GM21390 (cell line): ENCODE measurements at regions not wholly inside any gene's neighbourhood (a gene's known extent, or its start where the extent isn't known, plus 50 kb on each side); places are given as distances from the start of the nearest gene placed in this dataset.
"Not testable (repeated sequence)": the region's sequence is repeated elsewhere in the genome, so short reads cannot be mapped to it uniquely, and the experiment has no call there.

ENCODE experiments used
- ATAC-seq: cut with Tn5 transposase; IDR thresholded peaks from one replicate; pipeline ENCODE4 v1.9.1; 2021; ENCODE audit not compliant: unreplicated experiment

DNA sequence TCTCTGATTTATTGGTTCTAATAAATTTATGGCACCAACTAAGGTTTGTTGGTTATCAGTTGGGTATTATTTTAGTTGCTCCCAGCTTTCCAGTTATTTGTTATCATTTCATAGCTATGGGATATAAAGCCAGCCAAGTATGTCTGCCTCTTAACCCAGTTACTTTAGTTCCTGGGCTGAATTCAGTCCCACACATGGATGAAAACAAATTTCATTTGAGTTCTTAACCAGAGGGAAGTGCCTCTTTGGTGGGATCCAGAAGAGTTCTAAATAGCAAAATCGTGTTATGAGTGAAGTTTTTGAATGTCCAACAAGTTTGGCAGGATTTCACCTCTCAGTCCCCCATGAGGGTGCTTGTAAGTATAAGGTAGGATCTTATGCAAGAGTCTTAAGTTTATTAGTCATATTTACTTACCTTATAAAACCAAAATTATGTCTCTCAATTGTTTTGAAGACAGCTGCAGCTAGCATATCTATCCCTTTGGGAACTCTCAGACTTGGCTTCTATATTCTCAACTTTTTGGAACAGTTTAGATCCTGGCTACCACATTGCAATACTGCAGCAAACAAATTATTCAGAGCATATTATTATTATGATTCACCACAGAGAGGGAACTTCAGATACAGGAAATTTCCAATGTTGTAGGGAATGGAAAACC, 683.6 kb downstream of the BCKDHB start:
- no peak for ATAC-seq

DNA sequence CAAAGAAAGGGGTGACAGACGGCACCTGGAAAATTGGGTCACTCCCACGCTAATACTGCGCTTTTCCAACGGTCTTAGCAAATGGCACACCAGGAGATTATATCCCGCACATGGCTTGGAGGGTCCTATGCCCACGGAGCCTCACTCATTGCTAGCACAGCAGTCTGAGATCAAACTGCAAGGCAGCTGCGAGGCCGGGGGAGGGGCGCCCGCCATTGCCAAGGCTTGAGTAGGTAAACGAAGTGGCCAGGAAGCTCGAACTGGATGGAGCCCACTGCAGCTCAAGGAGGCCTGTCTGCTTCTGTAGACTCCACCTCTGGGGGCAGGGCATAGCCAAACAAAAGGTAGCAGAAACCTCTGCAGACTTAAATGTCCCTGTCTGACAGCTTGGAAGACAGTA, 676.8 kb downstream of the BCKDHB start:
- not testable (repeated sequence) for ATAC-seq

DNA sequence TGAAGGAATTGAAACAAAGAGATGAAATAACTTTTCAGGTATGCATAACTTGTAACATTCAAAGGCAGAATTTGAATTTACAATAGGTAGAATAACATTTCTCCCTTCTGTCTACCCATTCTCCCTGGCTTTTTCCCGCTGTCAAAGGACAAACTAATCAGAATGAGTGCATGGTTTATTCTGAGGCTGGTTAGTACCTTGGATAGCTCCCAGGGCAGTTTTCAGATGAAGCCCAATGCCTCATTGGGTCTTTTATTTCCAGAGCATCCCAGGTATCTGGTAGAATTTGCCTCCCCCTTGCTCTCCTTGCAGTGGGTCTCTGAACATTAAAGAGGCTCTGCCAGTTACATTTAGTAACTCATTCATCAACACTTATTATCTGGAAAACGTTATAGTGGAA, 665.5 kb downstream of the BCKDHB start:
- ATAC-seq: no peak

DNA sequence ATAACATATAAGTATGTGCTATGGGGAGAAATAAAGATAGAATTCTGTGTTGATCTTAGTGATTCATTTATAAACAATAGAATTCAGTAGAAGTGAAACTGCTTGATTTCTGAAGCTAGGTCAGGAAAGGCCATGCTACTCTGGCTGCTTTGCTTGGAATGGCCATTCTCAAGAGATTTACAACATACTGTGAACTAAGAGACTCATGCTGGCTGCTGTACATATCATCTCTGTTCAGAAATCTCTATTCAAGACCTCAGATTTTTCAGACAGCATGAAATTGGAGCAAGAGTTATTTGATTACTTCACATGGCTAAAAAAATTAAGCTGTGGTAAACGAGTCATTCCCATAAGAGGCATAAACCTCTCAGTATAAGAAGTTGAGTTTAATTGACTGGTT, 662.6 kb downstream of the BCKDHB start:
- ATAC-seq: no peak

DNA sequence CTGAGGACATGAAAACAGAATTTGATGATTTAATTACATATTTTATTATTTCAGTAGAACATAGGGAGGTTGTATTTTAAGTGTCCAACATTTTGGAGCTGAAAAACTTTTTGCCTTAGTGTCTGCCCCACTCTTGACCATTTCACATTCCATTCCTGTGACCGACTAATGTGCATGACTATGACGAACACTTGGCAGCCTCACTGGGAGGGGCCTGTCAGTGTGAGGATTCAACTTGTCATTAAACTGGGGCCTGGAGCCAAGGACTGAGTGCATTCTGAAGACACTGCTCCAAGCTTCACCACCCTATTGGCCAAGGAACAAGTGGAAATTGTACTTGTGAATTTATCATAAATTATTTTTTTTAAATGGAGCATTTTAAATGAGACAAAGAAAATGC, 661.3 kb downstream of the BCKDHB start:
- ATAC-seq: no peak

DNA sequence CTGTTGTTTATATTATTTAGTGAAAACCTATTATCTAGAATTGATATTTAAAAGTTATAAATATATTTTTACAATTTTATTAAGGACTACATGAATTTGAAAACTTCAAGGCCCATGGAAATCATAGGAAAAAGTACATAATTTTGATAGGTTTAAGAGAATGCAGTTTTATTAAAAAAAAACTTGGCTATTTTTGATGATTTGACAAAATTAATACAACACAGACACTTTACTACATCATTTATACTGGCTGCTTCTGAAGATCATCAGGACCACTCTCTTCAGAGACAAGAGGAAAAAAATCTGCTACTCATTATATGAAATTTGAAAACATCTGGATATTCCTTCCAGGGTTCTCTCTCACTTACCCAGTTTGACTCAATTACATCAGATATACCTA, 637.7 kb downstream of the BCKDHB start:
- no peak for ATAC-seq

DNA sequence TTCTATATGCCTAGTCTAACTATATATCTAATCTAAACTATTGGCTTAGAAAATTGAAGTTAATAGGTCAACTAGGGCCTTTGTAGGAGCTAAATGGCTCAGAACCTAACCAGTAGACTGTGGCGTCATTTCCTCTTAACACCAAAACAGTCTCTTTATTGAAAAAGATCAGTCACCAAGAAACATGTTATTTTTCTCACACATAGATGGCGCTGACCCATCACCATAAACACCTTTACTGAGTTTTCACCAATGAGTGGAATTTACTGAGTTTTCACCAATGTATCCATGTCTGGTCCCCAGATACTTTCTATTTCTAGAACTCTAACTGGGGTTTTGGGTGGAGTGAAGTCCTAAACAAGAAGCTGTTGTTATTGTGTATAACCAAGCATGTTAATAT, 636.0 kb downstream of the BCKDHB start:
- ATAC-seq: no peak

DNA sequence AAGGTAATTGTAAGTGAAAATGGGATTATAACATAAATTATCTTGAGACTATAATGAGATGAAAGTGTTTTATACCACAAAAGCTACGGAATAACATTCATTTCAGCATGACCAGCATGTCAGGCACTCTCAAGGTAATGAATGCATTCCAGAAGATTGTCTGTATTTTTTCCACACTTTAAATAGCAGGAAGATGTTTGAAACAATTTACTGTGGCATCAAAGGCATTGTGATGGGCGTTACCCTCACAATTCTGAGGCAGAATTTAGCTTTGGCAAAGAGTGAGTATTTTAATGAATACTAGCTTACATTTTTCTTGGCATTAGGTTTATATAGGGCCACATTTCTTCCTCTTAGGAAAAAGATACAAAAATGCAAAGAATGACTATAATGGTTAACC, 627.2 kb downstream of the BCKDHB start:
- ATAC-seq: no peak

DNA sequence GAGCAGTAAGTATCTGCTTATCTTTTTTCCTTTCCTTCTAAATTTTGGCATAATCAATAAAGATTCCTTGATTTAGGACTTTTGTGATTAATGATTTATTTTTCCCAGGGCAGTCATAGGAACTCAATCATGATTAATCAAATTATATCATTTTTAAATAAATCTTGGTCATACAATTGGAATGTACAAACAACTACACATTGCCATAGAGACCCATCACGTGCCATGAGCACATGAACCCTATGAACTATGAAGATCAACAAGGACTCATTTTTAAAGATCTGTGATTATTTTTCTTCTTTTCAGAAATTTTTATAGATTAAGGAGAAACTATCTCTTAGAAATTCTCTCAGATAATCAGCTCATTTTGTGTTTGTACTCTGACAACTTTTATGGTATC, 622.4 kb downstream of the BCKDHB start:
- ATAC-seq: no peak

DNA sequence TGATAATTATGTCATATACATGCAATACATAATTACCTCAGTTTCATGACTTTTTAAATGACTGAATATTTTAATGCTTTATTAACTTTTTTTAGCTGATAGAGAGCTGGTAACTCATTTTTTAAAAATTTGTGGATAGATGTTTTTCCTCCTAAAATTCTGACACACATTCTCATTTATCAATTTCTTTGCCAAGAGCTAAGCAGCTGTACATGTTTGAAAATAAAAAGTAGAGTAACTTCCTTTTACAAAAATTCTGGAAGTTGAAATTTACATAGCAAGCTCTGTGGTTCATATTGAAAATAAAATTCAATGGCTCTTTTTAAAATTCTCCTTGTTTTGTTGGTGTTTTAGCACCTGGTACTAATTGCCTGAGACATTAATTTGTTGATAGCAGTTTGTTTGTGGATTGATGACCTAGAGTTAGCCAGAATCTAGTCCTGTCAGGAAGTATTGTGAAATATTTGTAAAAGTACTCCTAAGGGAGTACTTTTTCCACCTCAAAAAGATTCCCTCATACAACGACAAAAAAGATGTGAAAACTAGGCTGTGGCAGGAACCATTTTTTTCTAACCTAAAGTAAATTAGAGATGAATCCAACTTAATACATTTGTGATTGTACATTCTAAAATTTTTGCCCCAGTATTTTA, 621.8 kb downstream of the BCKDHB start:
- no peak for ATAC-seq

DNA sequence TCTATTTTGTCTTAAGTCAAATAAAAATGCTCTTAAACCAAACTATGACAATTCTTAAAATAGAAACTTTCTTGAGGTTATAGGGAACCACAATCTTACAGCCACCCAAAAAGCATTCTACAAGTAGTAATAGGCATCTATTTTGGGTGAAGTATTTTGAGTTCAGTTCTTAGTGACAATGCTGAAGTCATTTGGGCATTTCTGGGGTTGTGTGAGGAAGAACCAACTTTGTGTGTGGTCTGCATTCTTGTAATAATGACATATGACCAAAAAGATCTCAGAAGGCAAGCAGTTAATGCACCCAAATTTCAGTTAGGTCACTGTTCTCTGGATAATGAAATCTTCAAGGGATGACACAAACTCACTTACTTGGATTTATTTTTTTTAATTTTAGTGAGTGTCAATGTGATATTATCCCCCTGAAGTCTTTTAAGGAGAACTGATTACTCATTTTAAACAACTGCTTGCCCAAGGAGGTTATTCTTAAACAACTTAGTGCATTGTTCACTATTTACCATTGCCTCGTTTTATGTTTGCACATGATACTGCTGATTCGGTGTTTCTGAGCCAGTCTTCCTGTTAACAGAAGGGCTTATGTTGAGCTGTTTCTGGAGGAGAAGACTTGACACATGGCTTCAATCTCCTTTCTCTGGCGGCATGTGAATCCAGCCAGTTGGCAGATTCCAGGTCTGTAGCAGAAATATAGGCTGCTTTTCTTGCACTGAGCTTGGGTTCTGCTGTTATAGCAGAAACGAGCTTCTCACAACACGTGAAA, 618.9 kb downstream of the BCKDHB start:
- ATAC-seq: no peak

DNA sequence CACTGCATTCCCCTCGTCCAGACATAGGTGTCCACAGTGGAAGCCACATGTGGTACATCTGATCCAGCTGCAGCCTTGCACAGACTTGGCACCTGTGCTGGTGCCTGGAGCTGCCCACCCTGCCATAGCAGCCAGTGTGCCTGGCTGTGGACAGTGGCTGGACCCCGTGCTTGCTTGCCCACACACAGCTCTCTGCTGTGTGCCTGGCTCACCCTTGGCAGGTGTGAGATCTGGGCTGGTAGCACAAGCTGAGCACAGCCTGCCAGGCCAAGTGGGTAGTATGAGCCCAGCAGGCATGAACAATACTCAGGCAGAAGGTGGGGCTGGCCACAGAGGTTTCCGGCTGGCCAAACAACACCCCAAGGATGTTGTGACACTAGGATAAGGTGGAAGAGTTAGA, 614.4 kb downstream of the BCKDHB start:
- ATAC-seq: no peak

DNA sequence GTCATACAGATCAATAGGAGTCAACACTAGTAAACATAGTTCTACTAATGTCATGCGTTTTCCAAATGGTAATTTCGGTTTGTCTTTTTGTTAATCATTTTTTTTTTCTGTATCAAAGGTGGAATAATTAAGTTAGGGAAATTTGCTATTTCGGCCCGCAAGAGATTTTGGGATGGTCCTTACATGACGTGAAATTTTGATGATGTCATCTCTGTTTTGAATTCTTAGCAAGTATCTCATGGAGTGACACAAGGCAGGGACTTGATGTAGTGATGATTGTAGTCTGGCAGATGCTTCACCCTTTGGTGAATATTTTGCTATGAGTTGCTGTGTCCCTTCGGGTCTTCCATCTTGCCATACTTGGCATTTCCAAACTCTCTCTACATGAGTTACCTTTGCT, 608.0 kb downstream of the BCKDHB start:
- ATAC-seq: no peak

DNA sequence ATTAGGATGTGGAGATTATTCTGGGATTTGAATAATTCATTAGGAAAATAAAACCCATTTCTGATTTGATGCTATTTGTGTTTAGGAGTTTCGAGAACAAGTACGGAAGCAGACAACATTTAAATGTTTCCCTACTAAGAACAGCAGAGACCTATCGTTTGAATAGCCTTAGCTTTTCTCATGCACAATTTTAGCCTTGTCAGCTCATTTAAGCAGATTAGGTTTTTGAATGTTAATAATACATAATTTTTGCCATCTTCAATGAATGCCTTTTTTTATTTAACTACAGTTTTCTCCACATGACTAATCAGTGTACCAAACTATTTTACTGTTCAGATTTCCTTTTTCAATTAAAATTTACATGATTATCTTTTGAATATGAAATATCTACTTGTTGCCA, 592.0 kb downstream of the BCKDHB start:
- ATAC-seq: no peak

DNA sequence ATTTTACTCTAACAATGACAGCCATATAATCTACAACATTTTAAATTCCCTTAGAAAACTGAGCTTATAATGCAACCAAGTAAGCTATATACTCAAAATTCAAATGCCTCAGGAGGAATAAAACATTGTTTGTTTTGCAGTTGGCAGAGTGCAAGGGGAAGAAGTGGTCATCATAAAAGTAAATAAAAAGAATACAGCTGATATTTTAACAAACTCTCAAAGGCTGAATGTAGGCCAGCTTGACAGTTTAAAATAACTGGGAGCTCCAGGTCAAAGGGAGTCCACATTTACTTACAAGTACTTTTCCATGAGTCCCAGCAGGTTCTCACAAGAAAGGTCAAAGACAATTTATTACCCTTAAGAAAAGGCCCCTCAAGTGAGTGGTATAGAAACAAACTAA, 589.8 kb downstream of the BCKDHB start:
- ATAC-seq: no peak

DNA sequence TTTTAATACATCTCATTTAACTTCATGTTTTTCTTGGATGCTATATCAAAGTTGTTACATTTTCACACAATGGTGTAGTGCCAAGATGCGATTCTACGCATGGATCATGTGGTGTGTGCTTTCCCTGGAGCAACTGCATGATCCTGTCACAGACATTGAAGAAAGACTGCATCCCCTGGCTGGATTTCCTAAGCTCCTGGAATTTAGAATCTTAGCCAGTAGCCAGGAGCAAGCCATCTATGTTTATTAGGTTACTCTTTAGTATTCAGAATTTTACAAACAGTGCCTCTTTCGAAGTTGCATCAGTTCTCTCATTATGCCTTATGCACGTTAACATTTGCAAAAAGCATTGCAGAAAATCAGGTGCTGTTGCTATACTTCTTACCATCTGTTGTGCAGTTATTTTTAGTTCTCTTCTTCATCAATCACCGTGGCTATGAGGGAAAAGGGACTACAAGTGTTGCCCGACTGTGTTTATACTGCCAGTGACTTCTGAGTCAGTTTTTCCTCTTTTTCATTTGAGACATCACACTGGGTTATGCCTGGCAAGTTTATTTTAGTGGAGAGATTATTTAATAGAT, 584.2 kb downstream of the BCKDHB start:
- ATAC-seq: no peak

DNA sequence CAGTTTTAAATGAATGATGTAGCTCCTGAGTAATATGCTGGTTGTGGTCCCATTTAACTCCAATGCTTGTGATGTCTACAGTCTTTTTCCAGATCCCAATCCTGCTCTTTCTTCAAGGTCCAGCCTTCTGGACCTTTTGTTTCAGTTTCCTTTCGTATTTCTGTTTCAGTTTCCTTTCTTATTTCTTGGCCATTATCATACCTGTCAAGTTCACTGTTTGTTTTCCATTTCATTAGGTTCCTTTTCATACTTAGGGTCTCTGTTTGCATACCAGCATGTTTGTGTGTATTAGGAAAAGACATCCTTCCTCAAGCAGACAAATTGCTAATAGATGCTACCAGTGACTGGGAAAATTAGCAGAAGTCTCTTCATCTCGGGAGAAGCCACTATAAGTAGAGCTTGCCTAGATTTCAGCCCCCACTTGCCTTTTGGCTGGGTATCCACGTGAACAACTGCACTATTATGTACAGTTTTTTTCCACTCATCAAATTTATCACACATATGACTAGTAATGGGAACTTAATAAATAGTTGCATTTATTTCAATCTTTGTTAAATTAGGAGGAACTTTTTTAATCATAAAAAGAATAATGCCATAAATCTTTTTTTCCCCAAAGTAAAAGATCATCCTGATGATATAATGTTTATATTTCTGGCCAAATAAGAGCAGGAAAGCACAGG, 583.4 kb downstream of the BCKDHB start:
- no peak for ATAC-seq

DNA sequence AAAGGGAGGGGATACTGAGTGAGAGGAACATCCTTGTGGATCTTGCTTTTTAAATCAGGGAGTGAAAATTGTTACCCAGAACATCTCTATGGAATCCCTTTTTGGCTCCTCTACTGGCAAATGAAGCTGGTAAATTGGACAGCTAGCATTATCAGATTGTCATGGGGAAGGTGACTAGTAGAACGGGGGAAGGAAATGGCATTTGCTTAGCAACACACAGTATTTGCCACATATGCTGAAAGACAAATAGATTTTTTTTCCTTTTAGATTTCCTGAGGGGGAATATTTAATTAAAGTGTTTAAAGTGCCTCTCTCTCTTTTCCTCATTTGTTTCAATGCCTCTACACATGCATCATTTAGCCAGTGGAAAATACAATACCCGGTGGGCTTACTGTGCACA, 573.5 kb downstream of the BCKDHB start:
- no peak for ATAC-seq

DNA sequence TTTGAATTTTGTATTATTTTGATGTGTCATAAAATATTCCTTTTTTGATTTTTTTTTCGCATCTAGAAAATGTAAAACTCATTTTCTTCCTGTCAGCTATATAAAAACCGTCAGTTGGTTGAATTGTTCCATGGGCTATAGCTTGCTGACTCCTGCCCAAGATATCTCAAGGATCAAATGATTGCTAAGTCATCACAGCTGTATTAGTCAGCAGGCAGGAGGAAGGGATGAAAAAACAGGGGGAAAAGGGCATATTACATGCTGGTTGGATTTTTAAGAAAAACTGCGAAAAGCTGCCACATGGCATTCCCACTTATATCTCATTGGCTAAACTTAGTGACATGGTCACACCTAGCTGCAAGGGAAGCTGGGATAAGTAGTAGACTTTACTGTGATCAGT, 569.9 kb downstream of the BCKDHB start:
- no peak for ATAC-seq

DNA sequence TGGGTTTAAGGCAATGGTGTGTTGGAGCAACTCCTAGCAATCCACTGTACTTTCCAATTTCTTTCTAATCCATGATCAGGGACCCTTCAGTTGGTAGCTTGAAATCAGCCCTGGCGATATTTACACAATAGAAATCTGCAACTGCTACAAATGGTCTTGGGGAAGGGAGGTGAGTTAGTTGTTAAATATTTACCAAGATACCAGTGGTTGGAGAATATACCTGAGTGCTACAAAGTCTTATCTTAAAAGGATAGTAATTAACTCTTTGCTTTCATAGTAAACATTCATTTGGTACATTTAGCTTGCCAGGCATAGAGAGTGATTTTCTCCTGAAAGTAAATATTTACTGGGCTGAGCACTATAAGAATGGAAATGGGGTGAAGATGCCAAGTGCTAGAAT, 568.2 kb downstream of the BCKDHB start:
- ATAC-seq: no peak

DNA sequence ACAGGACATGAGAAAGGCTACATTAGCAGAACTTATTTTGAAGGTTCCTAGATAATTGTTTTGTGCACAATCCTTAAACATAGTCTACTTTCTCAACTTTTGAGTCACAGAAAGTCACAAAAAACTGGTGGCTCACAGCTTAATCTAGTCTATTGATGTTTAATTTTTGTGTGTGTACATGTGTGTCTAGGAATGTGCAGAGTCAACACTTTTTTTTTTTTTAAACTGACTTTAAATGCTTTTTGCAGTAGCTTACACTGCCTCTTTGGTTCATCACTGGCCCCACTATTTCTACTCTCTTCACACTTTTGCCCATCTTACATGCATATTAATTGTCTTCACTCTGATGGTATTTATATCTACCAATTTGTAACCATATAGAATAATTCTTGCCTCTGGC, 566.9 kb downstream of the BCKDHB start:
- no peak for ATAC-seq
